Spleen (tissue), 7 donors: ENCODE measurements at regions not wholly inside any gene's neighbourhood (a gene's known extent, or its start where the extent isn't known, plus 50 kb on each side); places are given as distances from the start of the nearest gene placed in this dataset.

Source experiments
- POLR2A ChIP-seq, 3 donors: fragments of 450-650 bp; IDR thresholded peaks; one replicate each; pipeline ENCODE4 v1.5.1; 2017; ENCODE audit warnings: antibody characterized with exemption in 3 of 3, mild to moderate bottlenecking in 1 of 3
- POLR2AphosphoS5 ChIP-seq, 3 donors: sonication (generic); formaldehyde crosslinking; IDR thresholded peaks; one replicate each; pipeline ENCODE4 v1.5.1; 2017; ENCODE audit warnings: antibody characterized with exemption in 3 of 3
- TF ChIP-seq, protein P1 (sequence below), 11 experiments: fragments of 200-600 bp in 7 of 11; fragments of 450-650 bp in 4 of 11; sonication (generic) in 4 of 11; IDR thresholded peaks in 8 of 11; conservative IDR thresholded peaks in 3 of 11; 1 replicate in 7 of 11; 2 replicates in 4 of 11; pipeline versions ENCODE4 v1.4.0 to v1.8.0; 2016 to 2021; ENCODE audit warnings: antibody characterized with exemption in 11 of 11, inconsistent platforms in 4 of 11, mild to moderate bottlenecking in 1 of 11
- donor health status: DM: no; HTN: no; CAD: no; lungs with moderate emphysema.
- donor health status: DM: no; HTN: no; CAD: no.
- donor health status: DM: no; HTN: no; CAD: no.

GRCh38 chr4:71864380-71864779 is 80.5 kb upstream of the GC start:
- TF ChIP-seq POLR2A (IDR thresholded peaks at IDR 0.05): no peak
- no peak for TF ChIP-seq POLR2AphosphoS5 (IDR thresholded peaks at IDR 0.05)
- TF ChIP-seq, protein P1, sequence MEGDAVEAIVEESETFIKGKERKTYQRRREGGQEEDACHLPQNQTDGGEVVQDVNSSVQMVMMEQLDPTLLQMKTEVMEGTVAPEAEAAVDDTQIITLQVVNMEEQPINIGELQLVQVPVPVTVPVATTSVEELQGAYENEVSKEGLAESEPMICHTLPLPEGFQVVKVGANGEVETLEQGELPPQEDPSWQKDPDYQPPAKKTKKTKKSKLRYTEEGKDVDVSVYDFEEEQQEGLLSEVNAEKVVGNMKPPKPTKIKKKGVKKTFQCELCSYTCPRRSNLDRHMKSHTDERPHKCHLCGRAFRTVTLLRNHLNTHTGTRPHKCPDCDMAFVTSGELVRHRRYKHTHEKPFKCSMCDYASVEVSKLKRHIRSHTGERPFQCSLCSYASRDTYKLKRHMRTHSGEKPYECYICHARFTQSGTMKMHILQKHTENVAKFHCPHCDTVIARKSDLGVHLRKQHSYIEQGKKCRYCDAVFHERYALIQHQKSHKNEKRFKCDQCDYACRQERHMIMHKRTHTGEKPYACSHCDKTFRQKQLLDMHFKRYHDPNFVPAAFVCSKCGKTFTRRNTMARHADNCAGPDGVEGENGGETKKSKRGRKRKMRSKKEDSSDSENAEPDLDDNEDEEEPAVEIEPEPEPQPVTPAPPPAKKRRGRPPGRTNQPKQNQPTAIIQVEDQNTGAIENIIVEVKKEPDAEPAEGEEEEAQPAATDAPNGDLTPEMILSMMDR (IDR thresholded peaks at IDR 0.05 in 8 of 11, conservative IDR thresholded peaks at IDR 0.05 in 3 of 11): no peak
